ENCODE measurements at regions not wholly inside any gene's neighbourhood (a gene's known extent, or its start where the extent isn't known, plus 50 kb on each side); places are given as distances from the start of the nearest gene placed in this dataset.
"Not testable (repeated sequence)": the region's sequence is repeated elsewhere in the genome, so short reads cannot be mapped to it uniquely, and the experiment has no call there.

DNA sequence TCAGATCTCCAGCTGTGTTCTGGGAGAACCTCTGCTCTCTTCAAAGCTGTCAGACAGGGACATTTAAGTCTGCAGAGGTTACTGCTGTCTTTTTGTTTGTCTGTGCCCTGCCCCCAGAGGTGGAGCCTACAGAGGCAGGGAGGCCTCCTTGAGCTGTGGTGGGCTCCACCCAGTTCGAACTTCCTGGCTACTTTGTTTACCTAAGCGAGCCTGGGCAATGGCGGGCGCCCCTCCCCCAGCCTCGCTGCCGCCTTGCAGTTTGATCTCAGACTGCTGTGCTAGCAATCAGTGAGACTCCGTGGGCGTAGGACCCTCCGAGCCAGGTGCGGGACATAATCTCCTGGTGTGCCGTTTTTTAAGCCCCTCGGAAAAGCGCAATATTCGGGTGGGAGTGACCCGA is 171.2 kb downstream of the RBMX2 start:
- TF ChIP-seq, protein P1, sequence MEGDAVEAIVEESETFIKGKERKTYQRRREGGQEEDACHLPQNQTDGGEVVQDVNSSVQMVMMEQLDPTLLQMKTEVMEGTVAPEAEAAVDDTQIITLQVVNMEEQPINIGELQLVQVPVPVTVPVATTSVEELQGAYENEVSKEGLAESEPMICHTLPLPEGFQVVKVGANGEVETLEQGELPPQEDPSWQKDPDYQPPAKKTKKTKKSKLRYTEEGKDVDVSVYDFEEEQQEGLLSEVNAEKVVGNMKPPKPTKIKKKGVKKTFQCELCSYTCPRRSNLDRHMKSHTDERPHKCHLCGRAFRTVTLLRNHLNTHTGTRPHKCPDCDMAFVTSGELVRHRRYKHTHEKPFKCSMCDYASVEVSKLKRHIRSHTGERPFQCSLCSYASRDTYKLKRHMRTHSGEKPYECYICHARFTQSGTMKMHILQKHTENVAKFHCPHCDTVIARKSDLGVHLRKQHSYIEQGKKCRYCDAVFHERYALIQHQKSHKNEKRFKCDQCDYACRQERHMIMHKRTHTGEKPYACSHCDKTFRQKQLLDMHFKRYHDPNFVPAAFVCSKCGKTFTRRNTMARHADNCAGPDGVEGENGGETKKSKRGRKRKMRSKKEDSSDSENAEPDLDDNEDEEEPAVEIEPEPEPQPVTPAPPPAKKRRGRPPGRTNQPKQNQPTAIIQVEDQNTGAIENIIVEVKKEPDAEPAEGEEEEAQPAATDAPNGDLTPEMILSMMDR (IDR thresholded peaks at IDR 0.05) = not testable (repeated sequence)
- TF ChIP-seq POLR2A (IDR thresholded peaks at IDR 0.05) = not testable (repeated sequence)

All from uterus (tissue), 2 donors.